Ishikawa (cell line): ENCODE measurements at regions not wholly inside any gene's neighbourhood (a gene's known extent, or its start where the extent isn't known, plus 50 kb on each side); places are given as distances from the start of the nearest gene placed in this dataset.

Experiments used
- CEBPB ChIP-seq: IDR thresholded peaks from 2 replicates; pipeline ENCODE4 v1.6.1; 2012
- CREB1 ChIP-seq: IDR thresholded peaks from 2 replicates; pipeline ENCODE4 v1.6.1; 2012; ENCODE audit warnings: low read depth
- EGR1 ChIP-seq: IDR thresholded peaks from 2 replicates; pipeline ENCODE4 v1.6.1; 2012
- EP300 ChIP-seq: IDR thresholded peaks from 2 replicates; pipeline ENCODE4 v1.6.1; 2012; ENCODE audit warnings: borderline replicate concordance
- FOXM1 ChIP-seq: IDR thresholded peaks from 2 replicates; pipeline ENCODE4 v1.6.1; 2012; ENCODE audit warnings: low read depth, borderline replicate concordance
- MAX ChIP-seq: IDR thresholded peaks from 2 replicates; pipeline ENCODE4 v1.6.1; 2012
- RAD21 ChIP-seq: IDR thresholded peaks from 2 replicates; pipeline ENCODE4 v1.6.1; 2012; ENCODE audit warnings: low read depth
- TAF1 ChIP-seq: IDR thresholded peaks from 2 replicates; pipeline ENCODE4 v1.6.1; 2012; ENCODE audit warnings: low read depth, mild to moderate bottlenecking
- USF1 ChIP-seq: IDR thresholded peaks from 2 replicates; pipeline ENCODE4 v1.6.1; 2012
- YY1 ChIP-seq: IDR thresholded peaks from 2 replicates; pipeline ENCODE4 v1.6.1; 2012; ENCODE audit warnings: low read depth
- ZBTB7A ChIP-seq: IDR thresholded peaks from 2 replicates; pipeline ENCODE4 v1.6.1; 2012; ENCODE audit warnings: low read depth
- TF ChIP-seq, protein P1 (sequence below): IDR thresholded peaks from 2 replicates; pipeline ENCODE4 v1.6.1; 2012; ENCODE audit warnings: low read depth, mild to moderate bottlenecking

GRCh38 chr4:124790471-124790870 lies 77.9 kb upstream of the ANKRD50 start:
- TF ChIP-seq EP300 (no peak), MAX (no peak), EGR1 (no peak), YY1 (no peak), RAD21 (no peak), USF1 (no peak), CREB1 (no peak), ZBTB7A (no peak), FOXM1 (no peak), TAF1 (no peak), CEBPB (no peak)
- TF ChIP-seq, protein P1, sequence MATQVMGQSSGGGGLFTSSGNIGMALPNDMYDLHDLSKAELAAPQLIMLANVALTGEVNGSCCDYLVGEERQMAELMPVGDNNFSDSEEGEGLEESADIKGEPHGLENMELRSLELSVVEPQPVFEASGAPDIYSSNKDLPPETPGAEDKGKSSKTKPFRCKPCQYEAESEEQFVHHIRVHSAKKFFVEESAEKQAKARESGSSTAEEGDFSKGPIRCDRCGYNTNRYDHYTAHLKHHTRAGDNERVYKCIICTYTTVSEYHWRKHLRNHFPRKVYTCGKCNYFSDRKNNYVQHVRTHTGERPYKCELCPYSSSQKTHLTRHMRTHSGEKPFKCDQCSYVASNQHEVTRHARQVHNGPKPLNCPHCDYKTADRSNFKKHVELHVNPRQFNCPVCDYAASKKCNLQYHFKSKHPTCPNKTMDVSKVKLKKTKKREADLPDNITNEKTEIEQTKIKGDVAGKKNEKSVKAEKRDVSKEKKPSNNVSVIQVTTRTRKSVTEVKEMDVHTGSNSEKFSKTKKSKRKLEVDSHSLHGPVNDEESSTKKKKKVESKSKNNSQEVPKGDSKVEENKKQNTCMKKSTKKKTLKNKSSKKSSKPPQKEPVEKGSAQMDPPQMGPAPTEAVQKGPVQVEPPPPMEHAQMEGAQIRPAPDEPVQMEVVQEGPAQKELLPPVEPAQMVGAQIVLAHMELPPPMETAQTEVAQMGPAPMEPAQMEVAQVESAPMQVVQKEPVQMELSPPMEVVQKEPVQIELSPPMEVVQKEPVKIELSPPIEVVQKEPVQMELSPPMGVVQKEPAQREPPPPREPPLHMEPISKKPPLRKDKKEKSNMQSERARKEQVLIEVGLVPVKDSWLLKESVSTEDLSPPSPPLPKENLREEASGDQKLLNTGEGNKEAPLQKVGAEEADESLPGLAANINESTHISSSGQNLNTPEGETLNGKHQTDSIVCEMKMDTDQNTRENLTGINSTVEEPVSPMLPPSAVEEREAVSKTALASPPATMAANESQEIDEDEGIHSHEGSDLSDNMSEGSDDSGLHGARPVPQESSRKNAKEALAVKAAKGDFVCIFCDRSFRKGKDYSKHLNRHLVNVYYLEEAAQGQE = no peak
